ENCODE measurements at regions not wholly inside any gene's neighbourhood (a gene's known extent, or its start where the extent isn't known, plus 50 kb on each side); places are given as distances from the start of the nearest gene placed in this dataset.

DNA sequence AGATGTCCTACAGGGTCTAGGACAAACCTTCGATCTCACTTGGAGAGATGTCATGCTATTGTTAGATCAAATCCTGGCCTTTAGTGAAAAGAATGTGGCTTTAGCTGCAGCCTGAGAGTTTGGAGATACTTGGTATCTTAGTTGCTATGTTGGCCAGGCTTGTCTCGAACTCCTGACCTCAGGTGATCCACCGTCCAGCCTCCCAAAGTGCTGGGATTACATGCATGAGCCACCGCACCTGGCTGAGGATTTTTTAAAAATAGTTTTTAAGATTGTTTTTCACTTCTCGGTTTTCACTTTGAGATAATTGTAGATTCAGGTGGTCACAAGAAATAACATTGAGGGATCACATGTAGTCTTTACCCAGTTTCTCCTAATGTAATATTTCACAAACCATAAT lies 738.3 kb upstream of the POM121L12 start:
- Histone ChIP-seq H3K27me3 (ENCODE audit: low read length) (no peaks in the 10 kb centered on the region; the same call in 1 of the 2 replicates), H4K20me1 (ENCODE audit: low read depth, low read length) (no peaks in the 10 kb centered on the region), H3K27ac (ENCODE audit: low read depth, low read length) (no peak overlapping the region), H3K9me2 (replicated peaks; ENCODE audit: insufficient read depth, low read length) (no peaks in the 10 kb centered on the region), H3F3A (ENCODE audit: insufficient read depth) (no peaks in the 10 kb centered on the region), H3K9ac (ENCODE audit: low read length) (no peak overlapping the region), H2AFZ (ENCODE audit: low read depth, low read length, severe bottlenecking) (no peak overlapping the region), H3K79me2 (ENCODE audit: insufficient read depth, low read length) (no peaks in the 10 kb centered on the region), H3K9me3 (ENCODE audit: insufficient read depth, low read length) (no peaks in the 10 kb centered on the region; the same call in 1 of the 2 replicates), H3K4me2 (ENCODE audit: low read depth, low read length, poor library complexity, severe bottlenecking) (no peak overlapping the region), H3K4me3 (ENCODE audit: insufficient read depth, low read length, poor library complexity, severe bottlenecking) (no peak overlapping the region), H3K36me3 (ENCODE audit: low read length) (no peaks in the 10 kb centered on the region)
- TF ChIP-seq, protein P1, sequence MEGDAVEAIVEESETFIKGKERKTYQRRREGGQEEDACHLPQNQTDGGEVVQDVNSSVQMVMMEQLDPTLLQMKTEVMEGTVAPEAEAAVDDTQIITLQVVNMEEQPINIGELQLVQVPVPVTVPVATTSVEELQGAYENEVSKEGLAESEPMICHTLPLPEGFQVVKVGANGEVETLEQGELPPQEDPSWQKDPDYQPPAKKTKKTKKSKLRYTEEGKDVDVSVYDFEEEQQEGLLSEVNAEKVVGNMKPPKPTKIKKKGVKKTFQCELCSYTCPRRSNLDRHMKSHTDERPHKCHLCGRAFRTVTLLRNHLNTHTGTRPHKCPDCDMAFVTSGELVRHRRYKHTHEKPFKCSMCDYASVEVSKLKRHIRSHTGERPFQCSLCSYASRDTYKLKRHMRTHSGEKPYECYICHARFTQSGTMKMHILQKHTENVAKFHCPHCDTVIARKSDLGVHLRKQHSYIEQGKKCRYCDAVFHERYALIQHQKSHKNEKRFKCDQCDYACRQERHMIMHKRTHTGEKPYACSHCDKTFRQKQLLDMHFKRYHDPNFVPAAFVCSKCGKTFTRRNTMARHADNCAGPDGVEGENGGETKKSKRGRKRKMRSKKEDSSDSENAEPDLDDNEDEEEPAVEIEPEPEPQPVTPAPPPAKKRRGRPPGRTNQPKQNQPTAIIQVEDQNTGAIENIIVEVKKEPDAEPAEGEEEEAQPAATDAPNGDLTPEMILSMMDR (IDR thresholded peaks at IDR 0.05; ENCODE audit: insufficient read depth, low read length, poor library complexity, severe bottlenecking) = no peak
- TF ChIP-seq EZH2phosphoT487 (conservative IDR thresholded peaks at IDR 0.05; ENCODE audit: low read length) = no peak

DNA sequence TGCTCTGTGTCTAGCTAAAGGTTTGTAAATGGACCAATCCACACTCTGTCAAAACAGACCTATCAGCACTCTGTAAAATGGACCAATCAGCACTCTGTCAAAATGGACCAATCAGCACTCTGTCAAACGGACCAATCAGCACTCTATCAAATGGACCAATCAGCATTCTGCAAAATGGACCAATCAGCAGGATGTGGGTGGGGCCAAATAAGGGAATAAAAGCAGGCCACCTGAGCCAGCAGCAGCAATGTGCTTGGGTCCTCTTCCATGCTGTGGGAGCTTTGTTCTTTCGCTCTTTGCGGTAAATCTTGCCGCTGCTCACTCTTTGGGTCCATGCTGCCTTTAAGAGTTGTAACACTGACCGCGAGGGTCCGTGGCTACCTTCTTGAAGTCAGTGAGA lies 740.5 kb upstream of the POM121L12 start:
- no peak overlapping the region for H3K4me3 ChIP-seq (ENCODE audit: insufficient read depth, low read length, poor library complexity, severe bottlenecking)
- H3K9ac ChIP-seq (ENCODE audit: low read length) = no peak overlapping the region
- TF ChIP-seq EZH2phosphoT487 (conservative IDR thresholded peaks at IDR 0.05; ENCODE audit: low read length) = no peak
- TF ChIP-seq, protein P1 (IDR thresholded peaks at IDR 0.05; ENCODE audit: insufficient read depth, low read length, poor library complexity, severe bottlenecking) = no peak
- H3F3A ChIP-seq (ENCODE audit: insufficient read depth) = no peaks in the 10 kb centered on the region
- no peak overlapping the region for H2AFZ ChIP-seq (ENCODE audit: low read depth, low read length, severe bottlenecking)
- no peaks in the 10 kb centered on the region; the same call in 1 of the 2 replicates for H3K9me3 ChIP-seq (ENCODE audit: insufficient read depth, low read length)
- no peaks in the 10 kb centered on the region for H4K20me1 ChIP-seq (ENCODE audit: low read depth, low read length)
- no peaks in the 10 kb centered on the region for H3K9me2 ChIP-seq (replicated peaks; ENCODE audit: insufficient read depth, low read length)
- H3K27me3 ChIP-seq (ENCODE audit: low read length) = no peaks in the 10 kb centered on the region; the same call in 1 of the 2 replicates
- H3K27ac ChIP-seq (ENCODE audit: low read depth, low read length) = no peak overlapping the region
- no peaks in the 10 kb centered on the region for H3K79me2 ChIP-seq (ENCODE audit: insufficient read depth, low read length)
- no peaks in the 10 kb centered on the region for H3K36me3 ChIP-seq (ENCODE audit: low read length)
- H3K4me2 ChIP-seq (ENCODE audit: low read depth, low read length, poor library complexity, severe bottlenecking) = no peak overlapping the region

DNA sequence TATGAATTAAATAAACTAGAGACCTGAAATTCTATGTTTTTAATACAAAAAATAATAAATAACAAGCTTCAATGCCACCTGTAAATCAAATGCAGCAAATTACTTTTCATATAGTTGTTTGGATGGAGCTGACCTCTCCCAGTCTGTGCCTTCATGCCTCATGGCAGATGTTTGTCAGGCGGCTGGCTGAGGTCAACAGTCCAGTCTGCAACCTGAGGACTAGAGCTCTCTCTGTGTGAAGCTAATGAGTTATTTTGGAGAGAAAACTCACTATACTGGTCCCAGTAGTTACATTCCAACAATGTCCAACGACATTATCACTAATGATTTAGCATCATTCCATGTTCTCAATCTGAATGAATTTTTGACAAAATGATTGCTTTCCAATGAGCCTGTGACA lies 746.2 kb upstream of the POM121L12 start:
- no peaks in the 10 kb centered on the region for H3K9me3 ChIP-seq (ENCODE audit: insufficient read depth, low read length)
- TF ChIP-seq, protein P1 (IDR thresholded peaks at IDR 0.05; ENCODE audit: insufficient read depth, low read length, poor library complexity, severe bottlenecking) = no peak
- TF ChIP-seq EZH2phosphoT487 (conservative IDR thresholded peaks at IDR 0.05; ENCODE audit: low read length) = no peak
- H3K79me2 ChIP-seq (ENCODE audit: insufficient read depth, low read length) = no peaks in the 10 kb centered on the region

More for the DNA sequence above, 746.2 kb upstream of the POM121L12 start:
- Histone ChIP-seq H2AFZ (ENCODE audit: low read depth, low read length, severe bottlenecking) (no peak overlapping the region), H3K36me3 (ENCODE audit: low read length) (no peaks in the 10 kb centered on the region), H3K9ac (ENCODE audit: low read length) (no peak overlapping the region), H3F3A (ENCODE audit: insufficient read depth) (no peaks in the 10 kb centered on the region), H3K27me3 (ENCODE audit: low read length) (no peaks in the 10 kb centered on the region; the same call in 1 of the 2 replicates), H4K20me1 (ENCODE audit: low read depth, low read length) (no peaks in the 10 kb centered on the region), H3K27ac (ENCODE audit: low read depth, low read length) (no peak overlapping the region), H3K9me2 (replicated peaks; ENCODE audit: insufficient read depth, low read length) (no peaks in the 10 kb centered on the region), H3K4me3 (ENCODE audit: insufficient read depth, low read length, poor library complexity, severe bottlenecking) (no peak overlapping the region), H3K4me2 (ENCODE audit: low read depth, low read length, poor library complexity, severe bottlenecking) (no peak overlapping the region)
